PC-9 (cell line): ENCODE measurements at regions not wholly inside any gene's neighbourhood (a gene's known extent, or its start where the extent isn't known, plus 50 kb on each side); places are given as distances from the start of the nearest gene placed in this dataset.

Source experiments
- CTCF ChIP-seq: fragments of 200-600 bp; sonication (generic); conservative IDR thresholded peaks from 2 replicates; pipeline ENCODE4 v1.6.1; 2017; ENCODE audit warnings: mixed run types, antibody characterized with exemption, mild to moderate bottlenecking, moderate library complexity
- EZH2 ChIP-seq: fragments of 200-600 bp; sonication (generic); IDR thresholded peaks from 2 replicates; pipeline ENCODE4 v1.8.0; 2017; ENCODE audit warnings: antibody characterized with exemption, low read depth

- TF ChIP-seq EZH2 (no peak), CTCF (no peak)
Measured at GRCh38 chr20:23139524-23139923, 53.4 kb upstream of the CD93 start.
